Fibroblast of villous mesenchyme (primary cell): ENCODE measurements at regions not wholly inside any gene's neighbourhood (a gene's known extent, or its start where the extent isn't known, plus 50 kb on each side); places are given as distances from the start of the nearest gene placed in this dataset.
"Not testable (repeated sequence)": the region's sequence is repeated elsewhere in the genome, so short reads cannot be mapped to it uniquely, and the experiment has no call there.

Experiments used
- DNase-seq: peaks from one replicate; pipeline ENCODE4 v3.0.0-alpha.2; 2010; ENCODE audit warnings: low read depth
- H3K4me3 ChIP-seq: 2 replicates; pipeline ENCODE4 v1.5.1; 2011; ENCODE audit warnings: low read depth, mild to moderate bottlenecking, low read length
- TF ChIP-seq, protein P1 (sequence below): IDR thresholded peaks from 2 replicates; pipeline ENCODE4 v1.5.1; 2012; ENCODE audit warnings: low read depth, mild to moderate bottlenecking, low read length; ENCODE audit not compliant: insufficient read depth

DNA sequence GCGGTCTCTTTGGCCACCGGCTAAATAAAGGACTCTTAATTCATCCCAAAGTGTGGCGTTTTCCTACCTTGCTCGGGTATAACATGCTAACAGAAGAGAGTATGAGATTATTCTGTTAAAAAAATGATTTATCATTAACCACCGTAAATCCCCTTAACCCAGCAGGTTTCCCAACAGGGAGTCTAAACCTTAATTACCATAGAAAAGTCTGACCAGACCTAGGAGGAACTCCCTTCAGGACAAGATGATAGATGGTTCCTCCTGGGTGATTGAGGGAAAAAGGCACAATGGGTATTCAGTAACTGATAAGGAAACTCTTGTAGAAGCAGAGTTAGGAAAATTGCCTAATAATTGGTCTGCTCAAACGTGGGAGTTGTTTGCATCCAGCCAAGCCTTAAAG lies 193.7 kb downstream of the ZNF737 start:
- no peak for DNase-seq
- TF ChIP-seq, protein P1, sequence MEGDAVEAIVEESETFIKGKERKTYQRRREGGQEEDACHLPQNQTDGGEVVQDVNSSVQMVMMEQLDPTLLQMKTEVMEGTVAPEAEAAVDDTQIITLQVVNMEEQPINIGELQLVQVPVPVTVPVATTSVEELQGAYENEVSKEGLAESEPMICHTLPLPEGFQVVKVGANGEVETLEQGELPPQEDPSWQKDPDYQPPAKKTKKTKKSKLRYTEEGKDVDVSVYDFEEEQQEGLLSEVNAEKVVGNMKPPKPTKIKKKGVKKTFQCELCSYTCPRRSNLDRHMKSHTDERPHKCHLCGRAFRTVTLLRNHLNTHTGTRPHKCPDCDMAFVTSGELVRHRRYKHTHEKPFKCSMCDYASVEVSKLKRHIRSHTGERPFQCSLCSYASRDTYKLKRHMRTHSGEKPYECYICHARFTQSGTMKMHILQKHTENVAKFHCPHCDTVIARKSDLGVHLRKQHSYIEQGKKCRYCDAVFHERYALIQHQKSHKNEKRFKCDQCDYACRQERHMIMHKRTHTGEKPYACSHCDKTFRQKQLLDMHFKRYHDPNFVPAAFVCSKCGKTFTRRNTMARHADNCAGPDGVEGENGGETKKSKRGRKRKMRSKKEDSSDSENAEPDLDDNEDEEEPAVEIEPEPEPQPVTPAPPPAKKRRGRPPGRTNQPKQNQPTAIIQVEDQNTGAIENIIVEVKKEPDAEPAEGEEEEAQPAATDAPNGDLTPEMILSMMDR = no peak
- no peak overlapping the region for H3K4me3 ChIP-seq

DNA sequence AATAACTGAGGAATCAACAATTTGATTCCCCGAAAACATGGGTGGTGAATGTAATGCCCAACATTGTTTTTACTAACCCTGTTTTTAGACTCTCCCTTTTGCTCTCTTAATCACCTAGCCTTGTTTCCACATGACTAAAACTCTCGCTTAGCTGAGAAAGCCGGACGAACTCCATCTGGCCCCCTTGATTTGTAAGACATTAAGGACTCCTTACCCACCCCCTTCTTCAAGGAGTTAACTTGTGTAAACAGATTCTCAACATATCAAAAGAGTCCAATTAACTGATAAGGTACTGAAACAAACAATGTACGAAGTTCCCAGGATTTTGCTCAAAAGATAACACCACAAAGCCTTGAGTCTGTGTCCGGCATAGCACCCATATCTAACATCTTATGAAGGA lies 194.3 kb downstream of the ZNF737 start:
- DNase-seq, H3K4me3 ChIP-seq: not testable (repeated sequence)

DNA sequence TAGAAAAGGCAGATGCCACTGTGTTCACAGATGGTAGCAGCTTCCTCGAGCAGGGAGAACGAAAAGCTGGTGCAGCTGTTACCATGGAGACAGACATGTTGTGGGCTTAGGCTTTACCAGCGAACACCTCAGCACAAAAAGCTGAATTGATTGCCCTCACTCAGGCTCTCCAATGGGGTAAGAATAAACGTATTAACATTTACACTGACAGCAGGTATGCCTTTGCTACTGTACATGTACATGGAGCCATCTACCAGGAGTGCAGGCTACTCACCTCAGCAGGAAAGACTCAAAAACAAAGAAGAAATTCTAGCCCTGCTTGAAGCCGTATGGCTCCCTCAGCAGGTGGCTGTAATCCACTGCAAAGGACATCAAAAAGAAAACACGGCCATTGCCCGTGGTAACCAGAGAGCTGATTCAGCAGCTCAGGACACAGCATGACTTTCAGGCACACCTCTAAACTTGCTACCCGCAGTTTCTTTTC lies 197.7 kb downstream of the ZNF737 start:
- H3K4me3 ChIP-seq = no peak overlapping the region
- DNase-seq = no peak

DNA sequence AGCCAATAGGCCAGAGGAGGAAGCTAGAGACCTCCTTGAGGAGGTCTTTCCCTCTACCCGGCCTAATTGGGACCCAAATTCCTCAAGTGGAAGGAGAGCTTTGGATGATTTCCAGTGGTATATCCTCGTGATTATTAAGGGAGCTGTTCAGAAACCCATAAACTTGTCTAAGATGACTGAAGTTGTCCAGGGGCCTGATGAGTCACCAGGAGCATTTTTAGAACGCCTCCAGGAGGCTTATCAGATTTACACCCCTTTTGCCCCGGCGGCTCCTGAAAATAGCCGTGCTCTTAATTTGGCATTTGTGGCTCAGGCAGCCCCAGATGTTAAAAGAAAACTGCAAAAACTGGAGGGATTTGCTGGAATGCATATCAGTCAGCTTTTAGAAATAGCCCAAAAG lies 198.1 kb downstream of the ZNF486 start:
- peak; percentile 41 for DNase-seq
- H3K4me3 ChIP-seq = no peak overlapping the region
- TF ChIP-seq, protein P1 = no peak

More for the DNA sequence above, 197.7 kb downstream of the ZNF737 start:
- TF ChIP-seq, protein P1 = no peak

DNA sequence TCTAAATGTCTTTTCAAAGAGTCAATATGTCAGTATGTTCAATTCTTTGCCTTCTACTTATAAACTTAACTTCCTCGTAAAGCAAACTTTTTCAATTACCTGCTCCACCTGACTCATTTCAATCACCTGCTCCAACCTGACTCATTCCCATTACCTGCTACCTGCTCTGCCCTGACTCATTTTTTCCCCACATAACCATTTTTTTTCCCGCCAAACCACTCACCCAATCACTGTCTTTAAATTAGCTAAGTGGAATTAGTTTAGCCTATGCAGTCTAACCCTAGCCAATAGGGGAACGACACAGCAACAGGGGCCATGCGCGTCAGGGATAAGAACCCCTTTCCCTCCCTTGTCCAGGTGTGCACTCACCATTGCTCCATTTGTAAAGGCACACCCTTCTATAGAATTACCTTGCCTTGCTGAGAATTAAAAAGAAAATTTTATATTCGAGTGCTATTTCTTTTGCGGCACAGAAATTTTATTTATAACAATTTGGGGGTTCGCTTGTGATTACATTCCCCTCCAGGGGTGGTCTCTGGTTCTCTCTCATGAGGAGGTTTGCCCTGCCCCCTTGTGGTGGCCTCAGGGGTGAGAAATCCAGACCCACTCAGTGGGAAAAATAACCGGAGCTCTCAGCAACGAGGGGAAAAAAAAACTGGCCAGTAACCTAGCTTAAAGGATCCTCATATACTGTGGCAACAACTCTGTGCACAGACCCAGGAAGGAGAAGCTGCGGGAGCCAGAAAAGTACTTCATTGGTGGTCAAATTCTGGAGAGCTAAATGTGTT lies 193.1 kb downstream of the ZNF486 start:
- no peak overlapping the region for H3K4me3 ChIP-seq
- TF ChIP-seq, protein P1 = no peak
- no peak for DNase-seq

DNA sequence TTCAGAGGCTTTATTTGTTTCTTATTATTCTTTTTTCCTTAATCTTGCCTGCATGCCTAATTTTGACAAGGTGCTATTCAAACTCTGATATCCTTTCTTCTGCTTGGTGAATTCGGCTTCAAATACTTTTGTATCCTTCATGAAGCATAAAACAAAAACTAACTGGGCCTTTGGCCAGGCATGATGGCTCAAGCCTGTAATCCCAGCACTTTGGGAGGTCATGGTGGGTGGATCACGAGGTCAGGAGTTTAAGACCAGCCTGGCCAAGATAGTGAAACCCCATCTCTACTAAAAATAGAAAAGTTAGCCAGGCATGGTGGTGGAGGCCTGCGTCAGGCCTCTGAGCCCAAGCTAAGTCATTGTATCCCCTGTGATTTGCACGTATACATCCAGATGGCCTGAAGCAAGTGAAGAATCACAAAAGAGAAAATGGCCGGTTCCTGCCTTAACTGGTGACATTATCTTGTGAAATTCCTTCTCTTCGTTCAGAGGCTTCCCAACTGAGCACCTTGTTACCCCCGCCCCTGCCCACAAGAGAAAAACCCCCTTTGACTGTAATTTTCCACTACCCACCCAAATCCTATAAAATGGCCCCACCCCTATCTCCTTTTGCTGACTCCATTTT lies 191.9 kb downstream of the ZNF486 start:
- not testable (repeated sequence) for H3K4me3 ChIP-seq, DNase-seq

DNA sequence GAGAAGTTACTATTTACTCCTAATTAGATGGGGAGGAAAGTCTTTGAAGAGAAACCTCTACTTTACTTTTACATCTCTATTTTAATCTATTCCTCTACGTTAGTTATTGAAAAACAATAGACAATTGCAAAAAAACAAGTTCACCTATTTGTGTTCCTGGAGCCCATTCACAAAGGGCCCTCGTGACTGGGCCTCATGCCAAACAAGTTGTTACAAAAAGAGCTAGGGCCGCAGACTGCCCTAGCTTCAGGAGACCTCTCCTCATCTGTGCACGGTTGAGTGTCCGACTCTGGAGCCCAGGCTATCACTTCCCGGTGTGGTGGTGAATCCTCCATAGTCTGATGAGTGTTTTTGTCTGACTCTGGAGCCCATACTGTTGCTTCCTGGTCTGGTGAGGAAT lies 190.9 kb downstream of the ZNF486 start:
- DNase-seq = no peak
- TF ChIP-seq, protein P1 = no peak
- no peak overlapping the region for H3K4me3 ChIP-seq

DNA sequence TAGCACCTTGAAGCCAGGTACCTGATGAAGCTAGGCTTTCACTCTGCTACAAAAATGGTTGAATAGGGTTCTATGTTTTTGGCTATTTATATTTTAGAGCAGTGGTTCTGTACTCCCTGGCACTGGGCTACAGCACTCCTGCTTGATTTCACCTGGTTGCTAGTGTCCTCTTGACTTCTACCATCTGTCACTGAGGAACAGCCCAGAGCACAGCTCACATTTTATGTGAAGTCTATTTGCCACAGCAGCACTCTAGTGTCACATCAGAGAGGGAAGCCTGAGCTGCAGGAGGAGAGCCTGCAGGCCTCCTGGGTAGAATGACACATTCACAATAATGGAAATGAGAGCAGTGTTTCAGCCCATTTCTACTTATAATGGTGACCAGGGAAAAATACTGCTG lies 184.2 kb downstream of the ZNF486 start:
- TF ChIP-seq, protein P1 = no peak
- no peak overlapping the region for H3K4me3 ChIP-seq
- no peak for DNase-seq
